Suprapubic skin (tissue), 4 donors: ENCODE measurements at regions not wholly inside any gene's neighbourhood (a gene's known extent, or its start where the extent isn't known, plus 50 kb on each side); places are given as distances from the start of the nearest gene placed in this dataset.

ENCODE experiments used
- CTCF ChIP-seq, 2 donors: fragments of 200-600 bp in 1 of 2; fragments of 450-650 bp in 1 of 2; sonication (generic) in 1 of 2; IDR thresholded peaks; one replicate each; pipeline ENCODE4 v1.5.1; 2016 to 2019; ENCODE audit warnings: antibody characterized with exemption in 2 of 2, mild to moderate bottlenecking in 1 of 2, moderate library complexity in 1 of 2
- POLR2A ChIP-seq, 2 donors: fragments of 450-650 bp; IDR thresholded peaks; one replicate each; pipeline ENCODE4 v1.6.1; 2017; ENCODE audit warnings: antibody characterized with exemption in 2 of 2, mild to moderate bottlenecking in 2 of 2, moderate library complexity in 2 of 2
- POLR2AphosphoS5 ChIP-seq, 3 donors: sonication (generic); formaldehyde crosslinking; IDR thresholded peaks; one replicate each; pipeline ENCODE4 v1.6.1; 2017; ENCODE audit warnings: antibody characterized with exemption in 3 of 3

- TF ChIP-seq CTCF (IDR thresholded peaks at IDR 0.05) (no peak), POLR2A (IDR thresholded peaks at IDR 0.05) (no peak), POLR2AphosphoS5 (IDR thresholded peaks at IDR 0.05) (no peak)
Observed at GRCh38 chrX:45740291-45740690, 539.6 kb upstream of the DIPK2B start.
